GM21825 (cell line): ENCODE measurements at regions not wholly inside any gene's neighbourhood (a gene's known extent, or its start where the extent isn't known, plus 50 kb on each side); places are given as distances from the start of the nearest gene placed in this dataset.

ENCODE experiments used
- ATAC-seq: cut with Tn5 transposase; IDR thresholded peaks from one replicate; pipeline ENCODE4 v1.9.1; 2021; ENCODE audit warnings: mild to moderate bottlenecking, moderate library complexity; ENCODE audit not compliant: unreplicated experiment

DNA sequence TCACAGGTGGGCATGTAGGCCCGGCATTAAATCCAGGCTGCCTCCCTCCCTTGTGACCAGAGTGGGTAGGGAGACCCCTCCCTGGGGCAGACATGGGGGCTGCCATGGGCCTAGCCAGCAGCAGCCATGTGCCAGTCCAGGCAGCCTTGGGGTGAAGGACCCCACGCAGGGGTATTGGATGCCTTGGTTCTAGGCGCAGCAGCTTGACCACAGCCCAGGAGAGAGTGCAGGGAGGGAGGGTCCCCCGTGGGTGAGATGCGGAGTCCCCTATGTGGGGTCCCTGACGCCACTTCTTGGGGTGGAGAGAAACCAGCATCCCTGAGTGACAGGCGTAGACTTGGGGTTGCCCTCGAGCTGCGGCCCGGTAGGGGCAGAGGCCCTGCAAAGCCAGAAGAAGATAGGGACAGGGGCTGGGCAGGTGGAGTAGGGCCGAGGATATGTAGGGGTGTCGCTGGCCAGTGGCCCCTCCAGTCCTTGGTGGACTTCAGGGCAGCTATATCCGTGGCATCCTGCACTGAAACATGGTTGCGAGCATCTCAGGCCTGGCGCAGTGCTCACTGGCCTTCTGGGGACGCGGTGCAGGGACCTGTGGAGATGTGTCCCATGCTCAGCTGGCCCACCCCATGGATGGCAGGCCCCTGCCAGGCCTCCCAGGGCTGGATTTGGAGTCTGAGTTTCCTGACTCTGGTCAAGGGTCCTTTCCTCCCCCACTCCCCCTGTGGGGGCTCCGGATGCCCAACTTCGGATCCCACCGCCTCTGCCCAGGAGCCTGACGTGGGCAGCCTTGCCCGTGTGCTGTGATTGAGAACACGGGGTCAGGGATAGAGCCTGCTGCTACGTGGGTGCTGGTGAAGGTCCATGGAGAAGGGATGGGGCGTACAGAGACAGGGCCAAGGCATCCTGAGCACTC, 1179.8 kb downstream of the BRD1 start:
- no peak for ATAC-seq

DNA sequence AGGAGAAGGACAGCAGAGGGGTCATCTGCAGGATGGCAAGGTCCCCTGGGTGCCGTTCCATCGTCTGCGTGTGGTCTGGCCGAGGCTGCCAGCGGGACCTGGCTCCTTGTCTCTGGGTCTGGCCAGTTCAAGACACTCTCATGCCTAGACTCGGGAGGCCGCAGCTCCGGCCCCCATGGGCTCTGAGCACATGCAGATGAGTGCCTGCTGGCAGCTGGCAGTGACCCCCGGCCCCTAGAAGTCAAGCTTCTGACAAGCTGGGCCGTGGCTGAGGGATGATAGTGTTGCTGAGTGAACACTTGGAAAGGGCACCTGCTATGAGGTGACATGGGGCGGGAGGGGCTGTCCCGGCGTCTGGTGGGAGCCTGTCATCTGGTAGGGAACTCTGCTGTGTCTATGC, 1180.6 kb downstream of the BRD1 start:
- ATAC-seq, result no peak

DNA sequence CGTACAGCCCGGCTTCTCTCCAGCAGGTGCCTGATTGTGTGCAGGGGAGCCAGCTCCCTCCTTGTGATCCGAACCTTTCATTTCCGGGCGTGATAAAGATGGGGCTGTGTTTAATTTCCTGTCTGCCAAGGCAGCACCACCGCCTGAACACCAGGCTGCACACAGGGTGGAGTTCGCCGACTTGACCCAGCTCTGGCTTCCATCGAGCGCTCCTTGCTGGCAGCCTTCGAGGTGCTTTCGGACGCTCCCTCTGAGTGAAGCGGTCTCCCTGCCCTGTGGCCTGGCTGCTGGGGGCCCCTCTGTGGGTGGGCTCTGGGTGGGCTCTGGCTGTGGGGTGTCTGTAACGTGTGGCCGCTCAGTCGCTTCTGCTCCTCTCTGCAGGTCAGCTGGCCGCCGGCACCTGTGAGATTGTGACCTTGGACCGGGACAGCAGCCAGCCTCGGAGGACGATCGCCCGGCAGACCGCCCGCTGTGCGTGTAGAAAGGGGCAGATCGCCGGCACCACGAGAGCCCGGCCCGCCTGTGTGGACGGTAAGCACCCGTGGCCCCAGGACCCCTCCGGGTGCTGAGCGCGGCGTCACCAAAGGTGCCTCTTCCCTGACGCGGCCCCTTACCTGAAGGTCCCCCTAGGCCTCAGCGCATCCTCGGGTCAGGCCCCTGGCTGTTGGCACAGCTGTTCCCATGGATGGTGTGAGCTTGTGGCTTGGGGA, 1181.3 kb downstream of the BRD1 start:
- no peak for ATAC-seq

DNA sequence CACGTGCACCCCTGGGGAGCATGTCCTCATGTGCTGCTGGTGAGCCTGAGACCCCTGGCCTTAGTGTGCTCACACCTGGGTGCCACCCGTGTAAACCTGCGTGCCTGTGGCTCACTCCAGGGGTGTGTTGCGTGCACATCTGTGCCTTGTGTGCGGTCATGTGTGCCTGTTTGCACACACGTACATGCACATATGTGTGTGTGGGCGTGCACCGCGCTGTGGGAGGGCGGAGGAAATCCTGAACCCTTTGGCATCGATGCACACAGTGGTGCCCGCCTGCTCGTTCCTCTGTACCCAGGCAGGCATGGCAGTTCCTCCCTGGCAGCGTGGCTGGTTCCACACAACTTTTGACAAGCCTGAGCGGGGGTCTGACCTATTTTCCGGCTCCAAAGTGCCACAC, 1181.9 kb downstream of the BRD1 start:
- no peak for ATAC-seq

DNA sequence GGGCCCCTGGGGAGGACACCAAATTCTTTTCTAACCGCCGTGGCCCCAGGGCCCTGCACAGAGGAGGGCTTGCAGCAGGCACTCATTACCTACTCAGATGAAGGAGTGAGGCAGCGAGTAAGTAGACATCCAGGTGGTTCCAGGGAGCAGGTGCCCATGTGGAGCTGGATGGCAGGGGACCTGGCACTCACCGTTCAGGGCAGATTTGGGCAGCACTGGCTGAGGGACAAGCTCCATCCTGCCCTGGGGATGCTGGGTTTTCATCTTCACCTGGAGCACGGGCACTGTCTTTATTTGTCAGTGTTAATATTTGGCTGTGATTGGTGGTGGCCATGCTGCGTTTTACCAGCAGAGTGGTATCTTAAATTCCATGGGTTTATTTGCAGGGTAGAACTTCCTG, 1182.7 kb downstream of the BRD1 start:
- ATAC-seq, result no peak

DNA sequence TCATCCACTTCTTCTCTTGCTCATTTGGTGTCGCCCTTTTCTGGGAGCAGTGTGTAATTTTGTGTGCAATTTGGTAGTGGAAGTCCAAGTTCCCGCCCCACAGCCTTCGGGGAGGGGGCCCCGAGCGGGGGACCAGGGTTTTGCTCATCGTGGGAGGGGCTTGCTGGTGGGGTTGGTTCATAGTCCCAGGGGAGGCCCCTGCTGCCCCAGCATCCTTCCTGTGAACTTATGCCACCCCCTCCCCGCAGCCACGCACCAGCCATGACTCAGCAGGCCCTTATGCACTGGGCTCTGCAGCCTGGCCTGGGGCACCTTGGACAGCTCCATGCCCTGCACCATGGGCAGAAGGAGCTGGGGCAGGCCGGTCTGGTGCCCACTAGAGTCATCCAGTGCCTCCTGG, 1183.6 kb downstream of the BRD1 start:
- no peak for ATAC-seq

DNA sequence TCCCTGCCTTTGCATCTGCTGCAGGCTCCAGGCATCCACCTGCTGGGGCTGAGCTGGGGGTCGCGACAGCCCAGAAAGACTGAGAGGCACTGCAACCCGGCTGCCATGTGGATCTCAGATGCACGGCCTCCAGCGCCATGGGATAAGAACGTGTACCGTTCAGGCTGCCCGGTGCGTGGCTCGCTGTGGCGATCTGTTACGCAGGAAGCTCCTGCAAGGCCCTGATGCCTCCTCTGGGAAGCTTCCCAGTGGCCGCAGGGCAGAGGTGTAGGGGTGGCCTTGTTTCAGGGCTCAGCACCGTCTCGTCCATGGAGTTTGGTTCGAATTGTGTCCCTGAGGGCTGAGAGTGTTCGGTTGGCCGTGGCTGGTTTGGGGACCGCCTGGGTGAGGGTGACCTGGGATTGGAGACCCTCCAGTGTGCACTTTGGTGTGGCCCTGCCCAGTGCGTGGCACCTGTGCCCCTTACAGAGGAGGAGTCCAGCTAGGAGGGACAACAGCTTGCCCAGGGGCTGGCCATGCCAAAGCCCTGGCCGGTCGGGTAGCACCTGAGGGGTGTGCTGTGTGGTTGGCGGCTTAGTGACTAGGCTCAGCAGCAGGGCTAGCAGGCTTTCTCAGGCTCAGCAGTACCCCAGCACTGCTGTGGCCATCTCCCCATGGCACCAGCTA, 1184.5 kb downstream of the BRD1 start:
- ATAC-seq, result no peak

DNA sequence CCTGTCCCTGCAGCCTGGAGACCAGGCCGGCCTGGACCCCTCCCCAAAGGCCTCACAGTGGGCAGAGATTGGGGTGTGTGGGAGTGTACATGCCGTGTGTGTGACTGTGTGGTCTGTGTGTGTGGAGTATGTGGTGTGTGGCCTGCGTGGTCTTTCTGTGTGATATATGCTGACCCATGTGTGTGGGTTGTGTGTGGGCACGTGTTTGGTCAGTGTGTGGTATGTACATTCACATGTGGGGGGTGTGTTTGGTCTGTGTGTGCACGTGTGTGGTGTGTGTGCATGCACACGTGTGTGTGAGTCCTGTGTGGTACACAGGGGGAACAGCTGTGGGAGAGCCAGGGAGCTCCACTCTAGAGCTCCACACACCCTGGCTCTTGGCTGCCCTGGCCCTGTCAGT, 1185.1 kb downstream of the BRD1 start:
- no peak for ATAC-seq

DNA sequence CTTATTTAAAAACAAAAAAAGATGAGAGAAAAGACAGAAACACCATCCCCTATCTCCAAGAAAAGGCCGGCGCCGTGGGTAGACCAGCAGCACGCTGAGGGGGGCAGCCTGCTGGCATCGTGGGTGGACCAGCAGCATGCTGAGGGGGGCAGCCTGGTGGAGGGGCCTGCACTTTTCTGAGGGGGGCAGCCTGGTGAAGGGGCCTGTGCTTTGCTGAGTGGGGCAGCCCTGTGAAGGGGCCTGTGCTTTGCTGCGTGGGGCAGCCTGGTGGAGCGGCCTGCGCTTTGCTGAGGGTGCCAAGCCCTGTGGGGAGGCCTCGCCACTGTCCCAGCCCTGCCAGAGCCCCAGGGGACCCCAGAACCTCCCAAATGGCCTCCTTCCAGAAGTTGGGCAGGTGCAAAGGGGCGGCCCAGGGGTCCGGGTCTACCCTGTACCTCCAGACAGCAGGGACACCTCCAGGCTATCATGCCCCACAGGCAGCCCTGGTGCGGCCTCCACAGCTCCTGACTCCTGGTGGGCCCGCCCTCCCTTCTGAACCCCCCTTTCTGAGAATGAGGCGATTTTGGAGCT, 1185.7 kb downstream of the BRD1 start:
- no peak for ATAC-seq

DNA sequence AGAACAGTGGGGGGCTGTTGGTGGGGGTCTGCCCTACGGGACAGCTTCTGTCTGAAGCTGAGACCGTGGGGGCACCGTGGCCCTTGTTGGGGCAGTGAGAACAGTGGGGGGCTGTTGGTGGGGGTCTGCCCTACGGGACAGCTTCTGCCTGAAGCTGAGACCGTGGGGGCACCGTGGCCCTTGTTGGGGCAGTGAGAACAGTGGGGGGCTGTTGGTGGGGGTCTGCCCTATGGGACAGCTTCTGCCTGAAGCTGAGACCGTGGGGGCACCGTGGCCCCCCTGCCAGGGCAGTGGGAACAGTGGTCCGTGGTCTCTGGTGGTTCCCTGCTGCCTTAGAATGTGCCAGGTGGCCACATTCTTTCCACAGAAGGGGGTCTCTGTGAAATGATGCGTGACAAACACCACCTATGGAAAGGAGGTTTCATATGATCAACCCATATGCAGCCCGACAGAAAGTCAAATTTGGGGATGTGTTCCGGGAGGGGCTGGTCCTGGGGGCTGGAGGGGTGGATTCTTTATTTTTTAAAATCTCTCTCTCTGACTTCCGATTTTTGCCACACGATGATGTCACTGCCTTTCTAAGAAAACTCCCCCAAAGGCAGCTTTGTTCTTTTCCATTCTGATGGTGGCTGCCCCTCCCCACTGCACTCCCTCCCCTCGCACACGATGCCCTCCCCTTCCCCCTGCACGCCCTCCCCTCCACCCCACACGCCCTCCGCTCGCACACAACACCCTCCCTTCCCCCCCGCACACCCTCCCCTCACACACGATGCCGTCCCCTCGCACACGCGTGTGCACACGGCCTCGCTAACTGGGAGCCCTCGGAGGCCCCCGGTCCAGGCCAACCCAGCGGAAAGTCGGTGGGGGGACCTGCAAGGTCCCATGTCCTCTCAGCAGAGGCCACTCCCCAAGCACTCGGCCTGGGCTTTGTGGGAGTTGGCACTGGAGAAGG, 1186.5 kb downstream of the BRD1 start:
- no peak for ATAC-seq

DNA sequence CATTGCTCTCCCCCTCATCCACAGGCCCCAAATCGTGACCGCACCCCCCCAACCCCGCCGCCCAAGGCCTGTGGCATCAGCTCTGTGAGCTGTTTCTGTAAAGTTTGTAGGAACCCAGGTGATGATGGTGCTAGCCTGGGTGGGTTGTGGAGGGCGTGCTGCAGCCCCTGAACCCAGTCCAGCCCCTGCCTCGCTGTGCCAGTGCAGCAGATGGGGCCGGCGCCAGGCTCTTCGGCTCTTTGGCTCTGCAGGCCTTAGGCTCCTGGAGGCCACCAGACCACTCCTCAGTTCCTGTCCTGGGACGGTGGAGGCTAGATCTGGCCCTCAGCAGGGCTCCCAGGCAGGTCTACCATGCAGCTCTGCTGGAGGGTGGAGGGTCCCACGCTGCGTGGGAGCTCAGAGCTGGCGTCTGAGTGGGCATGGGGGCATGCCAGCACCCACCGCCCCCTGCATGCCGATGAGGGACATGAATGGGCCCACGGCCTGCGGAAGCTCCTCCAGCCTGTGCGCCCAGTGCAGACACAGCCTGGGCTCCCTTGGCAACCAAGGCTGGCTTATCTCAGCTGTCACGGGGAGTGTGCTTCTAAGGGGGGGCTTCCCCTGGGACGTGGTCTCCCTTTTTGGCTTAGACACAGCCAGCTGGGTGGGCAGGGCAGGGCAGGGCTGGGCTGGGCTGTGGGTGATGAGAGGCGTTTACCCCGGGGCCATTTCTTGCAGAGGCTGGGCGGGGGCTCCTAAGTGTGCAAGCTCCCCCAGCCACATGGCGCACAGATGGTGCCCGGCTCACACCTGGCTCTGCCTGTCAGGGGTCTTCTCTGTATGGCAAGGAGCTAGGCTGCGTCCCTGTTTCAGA, 1187.6 kb downstream of the BRD1 start:
- ATAC-seq, result no peak

DNA sequence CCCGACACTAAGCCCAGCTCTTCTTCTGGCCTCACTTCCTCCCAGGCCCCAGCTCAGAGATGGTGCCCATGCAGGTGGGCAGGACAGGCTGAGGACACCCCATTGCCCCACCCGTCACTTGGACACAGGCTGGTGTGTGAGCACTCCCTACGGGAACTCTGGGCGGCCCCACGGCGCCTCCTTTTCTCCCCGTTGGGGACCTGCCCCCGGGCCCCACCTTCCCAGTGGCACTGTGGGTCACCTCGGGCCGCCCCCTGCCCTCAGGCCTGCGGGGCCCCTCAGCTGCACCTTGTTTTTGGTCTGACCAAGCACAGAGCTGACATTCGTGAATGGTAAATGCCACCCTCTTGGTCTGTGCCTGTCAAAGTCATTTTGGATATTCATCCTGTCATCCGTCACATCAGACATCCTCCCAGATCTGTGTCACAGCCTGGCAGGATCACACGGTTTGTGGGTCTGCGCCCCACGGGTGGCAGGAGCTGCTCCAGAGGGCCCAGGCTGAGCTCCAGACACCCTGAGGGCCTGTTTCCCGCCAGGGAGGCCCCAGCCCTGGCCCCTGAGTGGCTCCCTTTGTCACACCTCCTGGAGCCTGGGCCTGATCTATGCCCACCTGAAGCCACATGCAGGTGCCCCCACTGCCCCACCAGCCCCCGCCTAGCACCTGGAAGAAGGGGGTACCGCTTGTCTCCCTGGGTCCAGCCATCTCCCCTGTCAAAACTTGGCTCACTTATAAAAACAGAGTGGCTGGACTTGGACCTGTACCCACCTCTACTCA, 1188.5 kb downstream of the BRD1 start:
- no peak for ATAC-seq

DNA sequence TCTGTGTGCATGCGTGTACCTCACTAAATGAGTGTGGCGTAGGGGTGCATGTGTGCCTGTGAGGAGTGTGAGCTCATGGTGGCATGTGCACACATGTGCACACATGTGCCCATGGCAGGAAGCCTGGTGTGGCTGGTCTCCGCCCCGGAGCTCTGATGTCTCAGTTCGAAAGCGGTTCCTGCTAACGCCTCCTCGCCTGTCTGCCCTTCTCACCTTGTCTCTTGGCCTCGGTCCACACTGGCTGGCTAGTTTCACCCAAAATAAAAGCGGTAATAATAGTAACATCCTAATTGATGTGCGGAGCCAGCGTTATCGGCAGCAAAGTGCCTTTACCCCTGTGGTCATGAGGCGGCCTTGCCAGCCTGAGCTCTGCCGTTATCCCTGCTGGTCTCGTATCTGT, 1190.4 kb downstream of the BRD1 start:
- no peak for ATAC-seq

DNA sequence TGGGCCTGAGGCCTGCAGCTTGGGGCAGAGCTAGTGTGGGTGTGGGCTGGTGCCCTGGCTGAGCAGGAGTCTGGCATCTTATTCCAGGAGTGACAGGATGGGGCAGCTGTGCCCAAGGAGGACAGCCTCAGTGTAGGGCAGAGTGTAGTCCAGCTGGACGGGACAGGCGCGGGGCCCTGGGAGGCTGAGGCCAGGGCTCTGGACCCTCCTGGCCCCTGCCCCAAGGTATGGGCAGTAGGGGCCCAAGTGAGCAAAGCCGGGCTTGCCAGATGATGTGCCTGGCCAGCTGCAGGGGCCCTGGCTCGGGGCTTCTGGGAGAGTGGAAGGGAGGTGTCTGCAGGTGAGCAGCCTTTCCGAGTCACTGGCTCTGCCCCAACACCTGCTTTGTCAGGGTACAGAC, 1190.9 kb downstream of the BRD1 start:
- no peak for ATAC-seq

DNA sequence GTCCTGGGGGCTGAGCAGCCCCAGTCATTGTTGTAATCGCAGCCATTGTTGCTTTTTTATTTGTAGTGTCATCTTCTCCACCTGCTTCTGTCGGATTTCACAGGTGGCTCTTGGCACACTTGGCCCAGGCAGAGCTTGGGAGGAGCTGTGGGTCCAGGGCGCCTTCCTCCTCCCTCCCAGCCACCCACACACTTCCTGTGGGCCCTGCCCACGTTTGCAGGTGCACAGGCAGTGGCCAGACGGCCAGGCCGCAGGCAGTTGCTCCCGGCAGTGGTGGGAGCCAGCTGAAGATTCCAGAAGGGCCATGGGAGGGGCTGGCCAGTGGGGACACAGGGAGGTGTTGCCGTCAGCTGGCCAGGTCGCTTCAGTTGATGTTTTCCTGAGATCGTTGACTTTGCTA, 1191.9 kb downstream of the BRD1 start:
- no peak for ATAC-seq

DNA sequence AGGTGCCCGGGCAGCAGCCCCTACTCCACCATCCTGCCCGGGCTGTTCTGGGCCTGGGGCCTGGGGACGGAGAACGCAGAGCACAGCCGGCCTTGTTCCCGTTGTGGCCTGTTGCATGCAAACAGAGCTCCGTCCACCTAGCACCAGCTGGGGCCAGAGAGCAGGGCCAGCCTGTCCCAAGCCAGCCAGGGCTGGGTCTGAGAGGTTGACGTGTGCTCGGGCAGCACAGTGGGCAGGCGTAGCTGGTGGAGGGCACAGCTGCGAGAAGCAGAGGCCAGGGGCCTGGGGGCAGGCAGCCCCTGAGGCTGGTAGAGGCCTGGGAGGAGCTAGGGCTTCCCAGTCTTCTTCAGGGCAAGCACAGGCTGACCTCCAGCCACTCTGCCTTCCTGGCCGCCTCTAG, 1192.6 kb downstream of the BRD1 start:
- ATAC-seq, result no peak

DNA sequence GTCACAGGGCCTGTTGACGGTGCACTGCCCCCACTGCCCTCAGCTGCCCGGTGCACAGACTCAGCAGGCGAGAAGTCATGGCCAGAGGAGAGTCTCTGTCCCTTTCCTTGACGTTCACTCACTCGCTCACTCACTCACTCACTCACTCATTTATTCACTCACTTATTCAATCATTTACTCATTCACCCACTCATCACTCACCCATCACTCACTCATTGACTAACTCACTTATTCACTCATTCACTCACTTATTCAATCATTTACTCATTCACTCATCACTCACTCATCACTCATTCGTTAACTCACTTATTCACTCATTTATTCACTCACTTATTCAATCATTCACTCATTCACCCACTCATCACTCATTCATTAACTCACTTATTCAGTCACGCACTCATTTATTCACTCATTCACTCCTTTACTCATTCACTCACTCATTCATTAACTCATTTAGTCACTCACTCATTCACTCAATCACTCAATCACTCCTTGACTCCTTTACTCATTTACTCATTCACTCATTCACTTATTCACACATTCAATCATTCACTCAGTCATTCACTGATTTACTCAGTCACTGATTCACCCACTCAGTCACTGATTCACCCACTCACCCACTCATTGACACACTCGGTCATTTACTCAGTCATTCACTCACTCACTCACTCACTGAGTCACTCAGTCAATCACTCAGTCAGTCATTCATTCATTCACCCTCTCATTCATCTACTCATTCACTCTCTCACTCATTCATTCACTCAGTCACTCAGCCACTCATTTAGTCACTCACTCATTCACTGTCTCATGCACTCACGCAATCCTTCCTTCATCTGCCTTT, 1193.5 kb downstream of the BRD1 start:
- ATAC-seq, result no peak
